HFF-Myc (cell line): ENCODE measurements at regions not wholly inside any gene's neighbourhood (a gene's known extent, or its start where the extent isn't known, plus 50 kb on each side); places are given as distances from the start of the nearest gene placed in this dataset.
"Not testable (repeated sequence)": the region's sequence is repeated elsewhere in the genome, so short reads cannot be mapped to it uniquely, and the experiment has no call there.

Experiments used
- DNase-seq: peaks from one replicate; pipeline ENCODE4 v3.0.0-alpha.2; 2011; ENCODE audit warnings: low read depth; ENCODE audit errors: extremely low read depth
- H3K4me3 ChIP-seq: replicated peaks from 2 replicates; pipeline ENCODE4 v1.5.1; 2011; ENCODE audit warnings: low read depth, mild to moderate bottlenecking, control low read depth, low read length
- CTCF ChIP-seq: IDR thresholded peaks from 2 replicates; pipeline ENCODE4 v1.5.1; 2012; ENCODE audit warnings: mild to moderate bottlenecking, low read depth, low read length, control low read depth; ENCODE audit errors: missing control alignments

- no peak for TF ChIP-seq CTCF
- no peak overlapping the region for H3K4me3 ChIP-seq
- no peak for DNase-seq
Observed at GRCh38 chr18:11362856-11363255, 213.5 kb upstream of the PIEZO2 start.

- not testable (repeated sequence) for H3K4me3 ChIP-seq, DNase-seq
Observed at GRCh38 chr18:11361862-11362261, 212.5 kb upstream of the PIEZO2 start.

DNA sequence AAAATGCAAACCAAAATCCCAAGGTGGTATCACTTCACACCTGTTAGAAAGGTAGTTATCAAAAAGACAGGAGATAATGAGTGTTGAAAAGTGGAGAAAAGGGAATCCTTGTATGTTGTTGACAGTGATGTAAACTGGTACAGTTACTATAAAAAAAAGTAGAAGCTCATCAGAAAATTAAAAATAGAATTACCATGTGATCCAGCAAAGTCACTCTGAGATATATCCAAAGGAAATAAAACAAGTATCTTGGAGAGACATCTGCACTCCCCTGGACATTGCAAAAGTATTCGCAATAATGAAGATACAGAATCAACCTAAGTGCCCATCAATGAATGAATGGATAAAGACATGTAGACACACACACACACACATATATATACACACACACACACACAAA lies 208.3 kb upstream of the PIEZO2 start:
- no peak for TF ChIP-seq CTCF

DNA sequence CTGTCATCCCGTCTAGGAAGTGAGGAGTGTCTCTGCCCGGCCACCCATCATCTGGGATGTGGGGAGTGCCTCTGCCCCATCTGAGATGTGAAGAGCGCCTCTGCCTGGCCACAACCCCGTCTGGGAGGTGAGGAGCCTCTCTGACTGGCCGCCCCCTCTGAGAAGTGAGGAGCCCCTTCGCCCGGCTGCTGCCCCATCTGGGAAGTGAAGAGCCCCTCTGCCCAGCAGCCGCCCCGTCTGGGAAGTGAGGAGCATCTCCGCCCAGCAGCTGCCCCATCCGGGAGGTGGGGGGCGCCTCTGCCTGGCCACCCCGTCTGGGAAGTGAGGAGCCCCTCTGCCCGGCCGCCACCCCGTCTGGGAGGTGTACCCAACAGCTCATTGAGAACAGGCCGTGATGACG lies 195.2 kb upstream of the PIEZO2 start:
- not testable (repeated sequence) for H3K4me3 ChIP-seq, DNase-seq

More for the DNA sequence above, 208.3 kb upstream of the PIEZO2 start:
- DNase-seq: no peak
- H3K4me3 ChIP-seq: no peak overlapping the region

GRCh38 chr18:11343096-11343495 lies 193.7 kb upstream of the PIEZO2 start:
- DNase-seq: no peak
- H3K4me3 ChIP-seq: no peak overlapping the region
- TF ChIP-seq CTCF: no peak

DNA sequence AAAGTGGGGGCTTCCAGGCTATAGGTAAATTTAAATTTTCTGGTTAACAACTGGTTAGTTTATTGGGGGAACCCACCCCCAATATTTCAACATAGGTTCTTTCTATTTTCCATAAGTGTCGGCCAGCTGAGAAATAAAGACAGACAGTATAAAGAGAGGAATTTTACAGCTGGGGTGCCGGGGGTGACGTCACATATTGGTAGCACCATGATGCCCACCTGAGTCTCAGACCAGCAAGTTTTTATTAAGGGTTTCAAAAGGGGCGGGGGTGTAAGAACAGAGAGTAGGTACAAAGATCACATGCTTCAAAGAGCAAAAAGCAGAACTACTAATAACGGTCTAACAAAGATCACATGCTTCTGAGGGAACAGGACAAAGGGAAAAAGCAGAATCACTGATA lies 192.7 kb upstream of the PIEZO2 start:
- DNase-seq, H3K4me3 ChIP-seq: not testable (repeated sequence)

- no peak overlapping the region for H3K4me3 ChIP-seq
- no peak for DNase-seq
- no peak for TF ChIP-seq CTCF
Observed at GRCh38 chr18:11339188-11339775, 189.9 kb upstream of the PIEZO2 start.

DNA sequence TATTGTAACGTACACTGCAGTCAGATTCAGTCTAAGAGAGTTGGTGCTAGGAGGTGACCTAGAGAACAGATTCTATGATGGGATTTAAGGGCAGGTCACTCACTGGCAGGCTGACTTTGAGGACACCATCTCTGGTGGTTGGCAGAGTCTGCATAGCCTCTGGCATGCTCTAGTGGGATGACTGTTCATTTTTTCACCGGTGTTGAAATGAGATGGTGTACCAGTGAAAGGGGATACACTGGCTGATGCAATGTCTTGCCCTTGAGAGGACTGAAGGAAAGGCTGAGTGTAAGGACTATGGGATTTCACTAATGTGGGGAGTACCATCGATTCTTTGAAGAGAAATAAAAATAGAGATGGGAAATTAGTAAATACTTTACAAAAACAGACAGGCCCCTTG lies 186.9 kb upstream of the PIEZO2 start:
- no peak for DNase-seq
- no peak overlapping the region for H3K4me3 ChIP-seq
- TF ChIP-seq CTCF: no peak
